Heart left ventricle (tissue), 13 donors: ENCODE measurements at regions not wholly inside any gene's neighbourhood (a gene's known extent, or its start where the extent isn't known, plus 50 kb on each side); places are given as distances from the start of the nearest gene placed in this dataset.

Source experiments
- CTCF ChIP-seq, 12 donors: fragments of 200-600 bp; sonication (generic) in 4 of 12; IDR thresholded peaks; one replicate each; pipeline versions ENCODE4 v1.5.0 to v1.8.0; 2018 to 2022; ENCODE audit warnings: antibody characterized with exemption in 12 of 12, mild to moderate bottlenecking in 5 of 12
- POLR2A ChIP-seq, 2 donors: fragments of 450-650 bp; IDR thresholded peaks; one replicate each; pipeline ENCODE4 v1.6.1; 2017; ENCODE audit warnings: antibody characterized with exemption in 2 of 2, mild to moderate bottlenecking in 2 of 2, moderate library complexity in 2 of 2
- donor health status: ischemic (EF 13 %, LVEDD 7.1; RV severe dilation, severe dysfunction).
- donor health status: DM: no; HTN: yes; CAD: no.
- donor health status: DM: no; HTN: no; CAD: no.
- donor health status: ischemic (EF 25% LVEDD 6.9; RV normal size, moderate dysfunction).
- donor health status: ischemic (EF 25% LVEDD 5.7; RV mildly dilated, moderate dysfunction).
- donor health status: ischemic (EF 35%, LVEDD 5.7; RV mildly dilated, moderate dysfunction).
- donor health status: nonischemic (EF 11% LVEDD 7.7; RV severe dilation, severe dysfunction).
- donor health status: DM: yes; HTN: yes; CAD: no.
- donor health status: PGD.
- donor health status: ischemic (EF 29% LVEDD 5.4; RV normal size, mild dysfunction).
- donor health status: nonischemic (EF 23%, LVEDD 6.1; RV moderate dilation, normal function).

DNA sequence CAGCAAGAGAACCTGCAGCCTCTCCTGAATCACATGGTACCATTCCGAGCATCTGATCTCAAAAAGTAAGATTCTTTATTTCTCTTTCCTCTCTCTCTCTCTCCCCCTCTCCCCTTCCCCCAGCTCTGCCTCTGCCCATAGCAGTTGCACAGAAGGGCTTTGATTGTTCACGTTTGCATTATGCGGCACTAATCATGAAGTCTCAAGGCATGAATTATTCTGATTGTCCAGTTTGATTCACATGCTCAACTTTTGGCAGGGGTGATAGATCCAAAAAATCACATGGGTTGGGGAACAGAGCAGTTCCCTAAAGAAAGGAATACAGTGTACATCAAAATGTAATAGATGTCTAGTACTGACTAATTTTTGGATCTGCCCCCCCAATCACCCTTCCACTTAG lies 380.0 kb upstream of the SOX9 start:
- TF ChIP-seq POLR2A (IDR thresholded peaks at IDR 0.05), result no peak
- no peak for TF ChIP-seq CTCF (IDR thresholded peaks at IDR 0.05)
